HEK293T (cell line): ENCODE measurements at regions not wholly inside any gene's neighbourhood (a gene's known extent, or its start where the extent isn't known, plus 50 kb on each side); places are given as distances from the start of the nearest gene placed in this dataset.

Source experiments
- CTCF ChIA-PET: fragments of 350-600 bp; formaldehyde crosslinking; extraction: SDS; loops from one replicate; lab custom pipeline; 2021; ENCODE audit warnings: antibody characterized with exemption, inconsistent platforms; lab: Yijun Ruan, JAX
- POLR2A ChIA-PET: fragments of 350-600 bp; formaldehyde crosslinking; extraction: SDS; loops from one replicate; lab custom pipeline; 2020; ENCODE audit warnings: antibody characterized with exemption, inconsistent platforms; lab: Yijun Ruan, JAX
- DNase-seq: peaks from one replicate; pipeline ENCODE4 v3.0.0; 2012; ENCODE audit warnings: mixed read lengths; ENCODE audit errors: extremely low spot score
- ARNT ChIP-seq: fragments of 450-650 bp; IDR thresholded peaks from 2 replicates; pipeline ENCODE4 v1.6.1; 2017; ENCODE audit warnings: mild to moderate bottlenecking
- BHLHE40 ChIP-seq: fragments of 450-650 bp; IDR thresholded peaks from 2 replicates; pipeline ENCODE4 v1.6.1; 2016; ENCODE audit warnings: mild to moderate bottlenecking, moderate library complexity, borderline replicate concordance
- CTBP1 ChIP-seq: fragments of 450-650 bp; IDR thresholded peaks from 2 replicates; pipeline ENCODE4 v1.6.1; 2016; ENCODE audit warnings: borderline replicate concordance
- ELF4 ChIP-seq: fragments of 450-650 bp; IDR thresholded peaks from 2 replicates; pipeline ENCODE4 v1.6.1; 2017; ENCODE audit warnings: antibody characterized with exemption
- FOXA1 ChIP-seq: fragments of 450-650 bp; IDR thresholded peaks from 2 replicates; pipeline ENCODE4 v1.6.1; 2016; ENCODE audit warnings: mild to moderate bottlenecking
- FOXK2 ChIP-seq: fragments of 450-650 bp; IDR thresholded peaks from 2 replicates; pipeline ENCODE4 v1.6.1; 2016; ENCODE audit warnings: mild to moderate bottlenecking
- FOXM1 ChIP-seq: fragments of 450-650 bp; IDR thresholded peaks from 2 replicates; pipeline ENCODE4 v1.6.1; 2017; ENCODE audit warnings: mild to moderate bottlenecking, borderline replicate concordance
- HDGF ChIP-seq: fragments of 450-650 bp; IDR thresholded peaks from 2 replicates; pipeline ENCODE4 v1.6.1; 2017; ENCODE audit warnings: antibody characterized with exemption, borderline replicate concordance
- L3MBTL2 ChIP-seq: fragments of 450-650 bp; conservative IDR thresholded peaks from 2 replicates; pipeline ENCODE4 v1.6.1; 2016; ENCODE audit warnings: mild to moderate bottlenecking
- LEF1 ChIP-seq: fragments of 450-650 bp; IDR thresholded peaks from 2 replicates; pipeline ENCODE4 v1.6.1; 2017; ENCODE audit warnings: mild to moderate bottlenecking, borderline replicate concordance
- NFRKB ChIP-seq: fragments of 450-650 bp; IDR thresholded peaks from 2 replicates; pipeline ENCODE4 v1.6.1; 2016; ENCODE audit warnings: mild to moderate bottlenecking, moderate library complexity
- SP1 ChIP-seq: fragments of 450-650 bp; IDR thresholded peaks from 2 replicates; pipeline ENCODE4 v1.6.1; 2017
- SUZ12 ChIP-seq: fragments of 450-650 bp; IDR thresholded peaks from 2 replicates; pipeline ENCODE4 v1.6.1; 2016; ENCODE audit warnings: mild to moderate bottlenecking
- TARDBP ChIP-seq: fragments of 450-650 bp; IDR thresholded peaks from 2 replicates; pipeline ENCODE4 v1.6.1; 2016
- ZNF384 ChIP-seq: fragments of 450-650 bp; IDR thresholded peaks from 2 replicates; pipeline ENCODE4 v1.6.1; 2016
- TF ChIP-seq, protein P1 (sequence below): fragments of 450-650 bp; IDR thresholded peaks from 2 replicates; pipeline ENCODE4 v1.6.1; 2016

DNA sequence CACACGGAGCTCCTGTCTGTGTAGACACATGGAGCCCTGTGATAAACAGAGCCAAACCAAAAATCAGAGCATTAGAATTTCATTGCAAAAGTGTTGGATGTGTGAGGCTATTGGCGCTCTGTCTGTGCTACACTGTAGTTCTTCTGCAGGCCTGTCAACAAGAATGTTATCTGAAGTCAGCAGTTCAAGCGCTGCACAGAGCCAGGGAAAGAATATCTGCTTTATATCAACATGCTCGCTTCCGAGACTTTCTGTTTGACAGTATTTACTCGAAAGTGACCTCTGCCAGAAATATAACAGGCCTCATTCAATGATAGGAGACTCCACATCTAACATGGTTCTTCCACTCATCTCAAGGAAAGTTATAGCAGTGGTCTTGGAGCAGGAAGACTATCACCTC is 118.3 kb downstream of the CCER1 start:
- CTCF ChIA-PET, result no interaction called here
- TF ChIP-seq TARDBP (no peak), FOXA1 (no peak), SP1 (no peak), L3MBTL2 (no peak), ELF4 (no peak), NFRKB (no peak)
- TF ChIP-seq, protein P1, sequence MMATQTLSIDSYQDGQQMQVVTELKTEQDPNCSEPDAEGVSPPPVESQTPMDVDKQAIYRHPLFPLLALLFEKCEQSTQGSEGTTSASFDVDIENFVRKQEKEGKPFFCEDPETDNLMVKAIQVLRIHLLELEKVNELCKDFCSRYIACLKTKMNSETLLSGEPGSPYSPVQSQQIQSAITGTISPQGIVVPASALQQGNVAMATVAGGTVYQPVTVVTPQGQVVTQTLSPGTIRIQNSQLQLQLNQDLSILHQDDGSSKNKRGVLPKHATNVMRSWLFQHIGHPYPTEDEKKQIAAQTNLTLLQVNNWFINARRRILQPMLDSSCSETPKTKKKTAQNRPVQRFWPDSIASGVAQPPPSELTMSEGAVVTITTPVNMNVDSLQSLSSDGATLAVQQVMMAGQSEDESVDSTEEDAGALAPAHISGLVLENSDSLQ, result no peak
- DNase-seq, result no peak
- POLR2A ChIA-PET, result no interaction called here

DNA sequence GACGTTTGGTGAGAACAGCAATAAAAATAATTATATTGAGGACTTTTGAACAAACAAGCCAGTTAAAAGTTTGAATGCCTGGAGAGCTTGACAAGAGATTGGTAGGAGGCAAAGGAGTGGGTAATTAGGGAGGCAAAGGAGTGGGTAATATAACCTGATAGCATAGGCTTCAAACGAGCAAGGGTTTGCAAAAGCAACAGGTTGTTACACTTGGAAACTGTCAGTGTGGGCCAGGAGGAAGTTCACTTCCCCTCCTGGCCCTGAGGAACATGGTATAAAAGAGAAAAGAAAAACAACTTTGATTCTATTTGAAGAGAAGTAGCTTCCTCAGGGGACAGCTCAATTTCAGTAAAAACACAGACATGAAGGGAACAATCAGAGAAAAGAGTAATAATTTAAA is 121.7 kb downstream of the CCER1 start:
- TF ChIP-seq BHLHE40 (no peak), CTBP1 (no peak), ZNF384 (no peak), L3MBTL2 (no peak), FOXA1 (no peak), TARDBP (no peak)
- ChIA-PET CTCF (interaction anchor here (1.9 kb wide), 1 partner anchor 21 kb away, joined by 6 read pairs; no protein-coding TSS in a partner anchor), POLR2A (no interaction called here)
- no peak for DNase-seq

DNA sequence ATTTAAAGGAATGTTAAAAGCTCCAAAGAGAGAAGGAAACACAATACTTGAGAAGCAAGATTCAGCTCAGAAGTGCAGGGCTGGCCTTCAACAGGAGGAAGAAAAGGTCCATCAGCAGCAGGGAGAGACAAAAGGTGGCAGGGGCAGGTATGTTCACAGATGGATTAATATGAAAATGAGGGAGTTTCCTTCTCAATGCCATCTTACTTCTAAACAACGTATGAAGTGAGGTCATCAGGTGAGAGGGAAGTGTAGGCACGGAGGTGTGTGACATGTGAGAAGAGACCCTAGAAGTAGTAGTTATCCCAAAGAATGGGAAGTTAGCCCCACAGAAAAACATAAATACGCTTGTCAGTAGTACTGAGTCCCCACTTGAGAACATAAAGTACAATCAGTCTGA is 122.5 kb downstream of the CCER1 start:
- TF ChIP-seq TARDBP (no peak), ZNF384 (no peak), CTBP1 (no peak), NFRKB (no peak)
- DNase-seq, result no peak
- ChIA-PET CTCF (interaction anchor here (1.9 kb wide), 1 partner anchor 22 kb away, joined by 6 read pairs; no protein-coding TSS in a partner anchor), POLR2A (no interaction called here)

DNA sequence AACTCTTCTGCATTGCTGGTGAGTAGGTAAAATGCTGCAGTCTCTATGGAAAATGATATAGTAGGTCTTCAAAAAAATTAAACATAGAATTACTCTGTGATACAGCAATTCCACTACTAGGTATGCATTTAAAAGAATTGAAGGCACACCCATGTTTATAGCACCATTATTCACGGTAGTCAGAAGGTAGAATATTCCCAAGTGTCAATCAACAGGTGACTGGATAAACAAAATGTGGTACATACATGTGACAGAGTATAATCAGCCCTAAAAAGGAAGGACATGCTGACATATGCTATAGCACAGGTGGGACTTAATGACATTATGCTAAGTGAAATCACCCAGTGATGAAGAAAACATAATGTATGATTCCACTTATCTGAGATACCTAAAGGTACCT is 123.3 kb downstream of the CCER1 start:
- no peak for DNase-seq
- CTCF ChIA-PET, result no interaction called here
- TF ChIP-seq SP1 (no peak), ARNT (no peak), LEF1 (no peak), HDGF (no peak), L3MBTL2 (no peak), ZNF384 (no peak)
- TF ChIP-seq, protein P1, result no peak
- POLR2A ChIA-PET, result no interaction called here

DNA sequence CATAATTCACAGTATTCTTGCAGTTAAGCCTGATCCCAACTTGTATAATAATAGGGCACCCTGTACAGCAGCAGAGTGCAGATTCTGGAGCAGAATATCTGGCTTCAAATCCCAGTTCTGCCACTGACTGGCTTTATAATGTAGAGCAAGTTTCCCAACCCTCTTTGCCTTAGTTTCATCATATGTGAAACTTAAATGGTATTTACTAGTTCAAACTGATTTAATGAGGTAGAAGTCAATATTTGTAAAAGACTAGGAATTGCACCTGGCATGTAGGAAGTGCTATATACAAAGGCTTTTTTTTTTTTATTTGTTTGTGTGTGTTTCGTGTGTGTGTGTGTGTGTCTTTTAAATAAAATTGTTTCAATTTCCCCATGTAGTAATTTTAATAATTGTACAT is 125.9 kb downstream of the CCER1 start:
- TF ChIP-seq ZNF384 (no peak), NFRKB (no peak), CTBP1 (no peak), FOXA1 (no peak), FOXM1 (no peak), FOXK2 (no peak)
- ChIA-PET CTCF (no interaction called here), POLR2A (no interaction called here)
- no peak for DNase-seq

DNA sequence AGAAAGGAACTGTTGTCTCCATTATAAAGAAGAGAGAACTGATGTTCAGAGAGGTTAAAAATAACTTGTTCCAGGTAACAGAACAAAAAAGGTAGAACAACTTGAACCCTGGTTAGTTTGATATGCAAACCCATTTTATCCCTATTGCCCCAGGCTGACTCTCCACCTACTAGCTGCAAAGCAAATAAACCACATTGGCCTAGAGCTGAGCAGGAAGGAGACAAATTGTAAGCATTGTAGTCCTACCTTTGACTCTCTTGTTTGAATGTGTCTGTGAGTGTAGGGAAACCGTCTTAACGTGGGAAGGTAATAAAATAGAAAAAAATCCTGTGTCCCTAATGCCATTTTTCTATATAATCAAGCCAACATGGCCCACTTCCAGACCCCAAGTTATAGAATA is 126.4 kb downstream of the CCER1 start:
- TF ChIP-seq BHLHE40 (no peak), HDGF (no peak), ARNT (no peak), FOXA1 (no peak), FOXK2 (no peak), CTBP1 (no peak), TARDBP (no peak), L3MBTL2 (no peak), FOXM1 (no peak), SUZ12 (no peak), ZNF384 (no peak), LEF1 (no peak), SP1 (no peak), ELF4 (no peak), NFRKB (no peak)
- TF ChIP-seq, protein P1, result no peak
- CTCF ChIA-PET, result no interaction called here
- DNase-seq, result no peak
- POLR2A ChIA-PET, result no interaction called here

DNA sequence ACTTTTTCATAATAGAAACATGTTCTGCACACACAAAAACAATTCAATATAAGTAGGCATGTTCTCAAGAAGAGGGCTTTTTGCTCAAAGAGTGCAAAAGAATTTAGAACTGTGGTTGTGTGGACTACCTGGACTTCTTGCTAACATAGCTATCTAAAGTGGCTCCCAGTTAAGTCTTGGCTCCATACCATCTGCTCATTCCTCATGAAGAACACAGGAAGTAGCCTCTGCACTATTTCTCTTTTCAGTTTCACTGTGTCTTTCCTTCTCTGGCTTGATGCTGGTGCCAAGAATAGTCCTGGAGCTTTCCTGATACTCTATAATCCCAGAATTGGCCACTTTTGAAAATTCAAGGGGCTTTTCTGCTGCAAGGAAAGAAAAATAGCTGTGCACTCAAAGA is 127.4 kb downstream of the CCER1 start:
- ChIA-PET POLR2A (no interaction called here), CTCF (no interaction called here)
- TF ChIP-seq CTBP1, result no peak
- no peak for DNase-seq

DNA sequence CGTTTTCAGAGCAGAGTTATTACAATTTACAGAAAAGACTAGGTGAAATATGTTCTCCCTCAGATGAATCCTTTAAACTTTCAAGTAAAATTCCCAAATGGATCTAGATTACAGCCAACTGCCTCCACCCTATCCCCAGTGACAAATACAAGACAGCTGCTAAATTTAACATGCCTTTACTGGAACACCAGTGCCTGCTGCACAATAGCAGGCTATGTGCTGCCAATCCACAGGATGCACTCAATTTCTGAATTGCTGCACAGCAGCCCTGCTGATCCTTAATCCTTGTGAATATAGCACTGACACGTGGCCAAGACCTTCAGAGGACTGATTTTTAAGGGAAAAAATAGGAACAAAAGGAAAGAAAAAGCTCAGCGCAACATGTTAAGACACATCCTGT is 128.9 kb downstream of the CCER1 start:
- ChIA-PET CTCF (no interaction called here), POLR2A (no interaction called here)
- TF ChIP-seq LEF1, result no peak
- TF ChIP-seq NFRKB, result no peak
- no peak for TF ChIP-seq ARNT
- no peak for TF ChIP-seq ZNF384
- TF ChIP-seq SUZ12, result no peak
- no peak for TF ChIP-seq L3MBTL2
- no peak for DNase-seq
